Ascending aorta (tissue), 2 donors: ENCODE measurements at regions not wholly inside any gene's neighbourhood (a gene's known extent, or its start where the extent isn't known, plus 50 kb on each side); places are given as distances from the start of the nearest gene placed in this dataset.

ENCODE experiments used
- DNase-seq, 2 donors: peaks; one replicate each; pipeline ENCODE4 v3.0.0-alpha.2; 2019; ENCODE audit warnings: low spot score in 2 of 2
- H3K27ac ChIP-seq, 2 donors: fragments of 200-600 bp; sonication (generic); one replicate each; pipeline ENCODE4 v1.5.1; 2016 to 2017; ENCODE audit warnings: mild to moderate bottlenecking in 1 of 2
- H3K27me3 ChIP-seq: fragments of 200-600 bp; sonication (generic); one replicate; pipeline ENCODE4 v1.5.1; 2017
- H3K36me3 ChIP-seq, 2 donors: fragments of 200-600 bp; sonication (generic); one replicate each; pipeline ENCODE4 v1.5.1; 2016
- H3K4me1 ChIP-seq, 2 donors: fragments of 200-600 bp; sonication (generic); one replicate each; pipeline ENCODE4 v1.5.1; 2016 to 2017; ENCODE audit warnings: mild to moderate bottlenecking in 1 of 2
- H3K4me3 ChIP-seq, 2 donors: fragments of 200-600 bp; sonication (generic); one replicate each; pipeline ENCODE4 v1.5.1; 2016 to 2017; ENCODE audit warnings: mild to moderate bottlenecking in 1 of 2
- H3K9me3 ChIP-seq, 2 donors: fragments of 200-600 bp; sonication (generic); one replicate each; pipeline ENCODE4 v1.5.1; 2016
- intact Hi-C: fragments of 100-400 bp; cut with DNase I; formaldehyde crosslinking; loops from one replicate; pipeline ENCODE4 v1.15.1; 2023
- TF ChIP-seq, protein P1 (sequence below), 3 experiments: fragments of 200-600 bp in 2 of 3; fragments of 450-650 bp in 1 of 3; sonication (generic) in 2 of 3; IDR thresholded peaks; one replicate each; pipeline ENCODE4 v1.5.1; 2016 to 2019; ENCODE audit warnings: antibody characterized with exemption in 3 of 3, mild to moderate bottlenecking in 1 of 3, moderate library complexity in 1 of 3

DNA sequence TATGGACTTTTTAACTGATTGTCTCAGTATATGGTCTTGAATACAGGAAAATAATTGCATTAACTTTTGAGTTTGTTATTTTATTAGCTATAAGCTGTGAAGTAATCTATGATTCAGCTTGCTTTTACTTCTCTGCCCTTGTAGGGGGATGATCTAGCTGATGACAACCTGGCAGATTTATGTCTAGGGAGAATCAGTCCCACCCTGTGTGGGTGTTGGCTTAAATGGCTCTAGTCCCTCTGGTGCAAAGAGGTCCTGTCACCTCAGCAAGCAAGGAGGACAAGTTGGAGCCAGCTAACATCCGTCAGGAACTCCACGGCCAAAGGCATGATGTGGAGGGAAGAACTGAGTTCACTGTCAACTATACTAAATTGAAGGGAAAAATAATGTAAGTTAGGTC is 495.3 kb downstream of the BMP2 start:
- intact Hi-C loops: no loop called here
- Histone ChIP-seq H3K27ac (no peak overlapping the region), H3K4me1 (no peaks in the 10 kb centered on the region), H3K27me3 (no peaks in the 10 kb centered on the region), H3K9me3 (no peaks in the 10 kb centered on the region), H3K4me3 (no peak overlapping the region), H3K36me3 (no peaks in the 10 kb centered on the region)
- no peak for DNase-seq
- TF ChIP-seq, protein P1, sequence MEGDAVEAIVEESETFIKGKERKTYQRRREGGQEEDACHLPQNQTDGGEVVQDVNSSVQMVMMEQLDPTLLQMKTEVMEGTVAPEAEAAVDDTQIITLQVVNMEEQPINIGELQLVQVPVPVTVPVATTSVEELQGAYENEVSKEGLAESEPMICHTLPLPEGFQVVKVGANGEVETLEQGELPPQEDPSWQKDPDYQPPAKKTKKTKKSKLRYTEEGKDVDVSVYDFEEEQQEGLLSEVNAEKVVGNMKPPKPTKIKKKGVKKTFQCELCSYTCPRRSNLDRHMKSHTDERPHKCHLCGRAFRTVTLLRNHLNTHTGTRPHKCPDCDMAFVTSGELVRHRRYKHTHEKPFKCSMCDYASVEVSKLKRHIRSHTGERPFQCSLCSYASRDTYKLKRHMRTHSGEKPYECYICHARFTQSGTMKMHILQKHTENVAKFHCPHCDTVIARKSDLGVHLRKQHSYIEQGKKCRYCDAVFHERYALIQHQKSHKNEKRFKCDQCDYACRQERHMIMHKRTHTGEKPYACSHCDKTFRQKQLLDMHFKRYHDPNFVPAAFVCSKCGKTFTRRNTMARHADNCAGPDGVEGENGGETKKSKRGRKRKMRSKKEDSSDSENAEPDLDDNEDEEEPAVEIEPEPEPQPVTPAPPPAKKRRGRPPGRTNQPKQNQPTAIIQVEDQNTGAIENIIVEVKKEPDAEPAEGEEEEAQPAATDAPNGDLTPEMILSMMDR (IDR thresholded peaks at IDR 0.05): no peak

DNA sequence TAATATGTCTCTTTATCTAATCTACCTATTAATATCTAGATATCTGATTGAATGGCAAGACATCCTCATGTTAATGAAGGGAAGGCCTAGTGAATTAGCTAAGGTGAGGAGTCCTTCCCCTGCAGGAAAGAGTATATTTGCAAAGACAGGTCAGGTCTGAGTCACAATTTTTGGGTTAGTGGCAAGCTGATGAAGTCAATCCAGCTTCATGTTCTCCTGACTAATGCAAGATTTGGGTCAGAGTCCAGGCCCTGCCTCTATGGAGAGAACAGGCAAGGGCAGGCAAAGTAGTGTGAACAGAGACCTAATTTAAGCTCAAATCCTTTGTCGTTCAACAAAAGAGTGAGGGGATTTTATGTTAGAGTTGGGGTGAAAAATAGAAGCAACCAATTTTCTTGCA is 496.7 kb downstream of the BMP2 start:
- TF ChIP-seq, protein P1 (IDR thresholded peaks at IDR 0.05): no peak
- H3K27me3 ChIP-seq: no peaks in the 10 kb centered on the region
- no peaks in the 10 kb centered on the region for H3K4me1 ChIP-seq
- H3K36me3 ChIP-seq: no peaks in the 10 kb centered on the region
- intact Hi-C loops: no loop called here
- no peak overlapping the region for H3K27ac ChIP-seq
- H3K4me3 ChIP-seq: no peak overlapping the region
- no peak for DNase-seq
- H3K9me3 ChIP-seq: no peaks in the 10 kb centered on the region

DNA sequence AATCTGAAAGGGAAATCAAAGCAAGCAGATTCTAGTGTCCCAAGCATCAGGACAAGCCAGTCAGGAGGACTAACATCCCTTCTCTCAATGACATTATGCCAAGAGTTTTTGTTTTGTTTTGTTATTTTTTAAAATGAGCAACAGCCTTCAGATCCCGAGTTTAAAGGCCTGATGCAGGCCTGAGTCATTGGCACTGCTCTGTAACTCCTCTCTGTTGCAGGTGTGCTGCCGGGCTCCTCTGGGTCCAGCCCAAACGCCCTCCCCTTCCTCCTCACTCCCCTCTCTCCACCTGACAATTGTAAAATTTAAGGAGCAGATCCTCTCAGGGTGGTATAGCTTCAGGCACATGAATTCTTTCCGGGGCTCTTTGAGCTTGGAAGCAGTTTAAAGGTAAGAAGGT is 502.0 kb downstream of the BMP2 start:
- intact Hi-C loops: no loop called here
- no peak overlapping the region for H3K27ac ChIP-seq
- no peaks in the 10 kb centered on the region for H3K9me3 ChIP-seq
- no peaks in the 10 kb centered on the region for H3K36me3 ChIP-seq
- TF ChIP-seq, protein P1 (IDR thresholded peaks at IDR 0.05): no peak
- no peaks in the 10 kb centered on the region for H3K4me1 ChIP-seq
- DNase-seq: no peak
- H3K27me3 ChIP-seq: no peaks in the 10 kb centered on the region
- no peak overlapping the region for H3K4me3 ChIP-seq

DNA sequence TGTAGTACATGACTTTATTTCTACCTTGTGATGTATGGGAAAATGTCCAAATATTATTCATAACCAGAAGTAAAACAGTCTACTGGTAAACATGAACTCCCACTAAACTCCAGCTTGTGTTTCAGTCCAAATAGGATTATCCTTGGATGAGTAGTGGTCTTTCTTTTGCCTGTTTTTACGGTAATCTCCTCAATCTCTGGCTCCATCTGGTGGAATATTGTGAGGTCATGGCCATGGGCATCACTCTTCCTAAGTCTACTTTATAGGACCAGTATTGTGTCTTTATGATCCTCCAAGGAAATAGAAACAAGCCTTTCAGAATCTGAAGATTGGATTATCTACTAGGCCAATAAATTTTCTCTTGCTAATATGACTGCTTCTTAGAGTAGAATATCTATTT is 505.0 kb downstream of the BMP2 start:
- TF ChIP-seq, protein P1 (IDR thresholded peaks at IDR 0.05): no peak
- no peaks in the 10 kb centered on the region for H3K4me1 ChIP-seq
- H3K36me3 ChIP-seq: no peaks in the 10 kb centered on the region
- no peak overlapping the region for H3K27ac ChIP-seq
- DNase-seq: no peak
- intact Hi-C loops: no loop called here
- no peaks in the 10 kb centered on the region for H3K27me3 ChIP-seq
- no peaks in the 10 kb centered on the region for H3K9me3 ChIP-seq
- no peak overlapping the region for H3K4me3 ChIP-seq

DNA sequence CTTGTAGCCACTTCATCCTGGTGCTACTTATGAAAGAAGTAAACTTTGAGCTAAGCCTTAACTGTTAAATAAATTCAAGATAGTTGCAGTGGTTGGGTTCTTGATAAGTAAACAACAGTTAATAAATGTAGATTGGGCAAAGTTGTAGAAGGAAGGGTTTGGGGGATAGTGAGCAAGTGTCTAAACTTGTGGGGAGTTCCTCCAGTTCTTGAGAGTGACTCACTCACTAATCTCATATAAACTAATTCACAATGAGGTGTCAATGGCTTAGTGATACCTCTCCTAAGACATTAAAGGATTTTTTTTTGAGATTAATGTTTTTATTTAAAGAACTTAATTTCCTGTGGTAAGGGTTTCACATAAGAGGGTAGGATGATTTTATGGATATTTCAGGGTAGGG is 507.4 kb downstream of the BMP2 start:
- no peaks in the 10 kb centered on the region for H3K4me1 ChIP-seq
- no peak overlapping the region for H3K27ac ChIP-seq
- no peaks in the 10 kb centered on the region for H3K27me3 ChIP-seq
- no peaks in the 10 kb centered on the region for H3K9me3 ChIP-seq
- intact Hi-C loops: no loop called here
- TF ChIP-seq, protein P1 (IDR thresholded peaks at IDR 0.05): no peak
- DNase-seq: no peak
- no peak overlapping the region for H3K4me3 ChIP-seq
- no peaks in the 10 kb centered on the region for H3K36me3 ChIP-seq

DNA sequence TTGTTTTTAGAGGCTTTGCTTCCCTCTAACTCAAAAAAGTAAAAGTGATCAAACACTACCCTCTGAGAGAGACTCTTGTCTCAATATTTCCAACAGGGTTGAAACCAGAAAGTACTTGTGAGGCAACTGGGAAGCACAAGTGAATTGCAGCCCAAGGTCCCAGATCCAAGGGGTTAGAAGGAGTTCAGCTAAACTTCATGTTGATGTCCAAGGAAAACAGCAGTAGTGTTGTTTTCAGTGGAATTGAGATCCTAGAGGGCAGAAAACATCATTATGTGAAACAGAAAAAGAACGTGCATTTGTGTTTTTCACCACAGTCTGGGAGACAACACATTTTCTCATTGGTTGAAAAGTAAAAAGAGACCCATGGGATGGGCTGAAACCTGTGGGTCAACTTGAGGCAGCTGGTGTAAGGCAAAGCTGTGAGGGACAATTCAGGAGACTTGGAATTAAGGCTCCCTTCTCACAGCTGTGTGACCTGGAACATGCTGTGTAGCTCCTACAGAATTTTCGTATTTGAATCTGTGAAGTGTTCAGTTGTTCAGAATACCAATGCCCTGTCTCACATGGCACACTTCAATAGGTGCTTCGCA is 508.3 kb downstream of the BMP2 start:
- H3K4me1 ChIP-seq: no peaks in the 10 kb centered on the region
- TF ChIP-seq, protein P1 (IDR thresholded peaks at IDR 0.05): no peak
- H3K4me3 ChIP-seq: no peak overlapping the region
- no peaks in the 10 kb centered on the region for H3K9me3 ChIP-seq
- no peak for DNase-seq
- H3K36me3 ChIP-seq: no peaks in the 10 kb centered on the region
- intact Hi-C loops: no loop called here
- no peak overlapping the region for H3K27ac ChIP-seq
- no peaks in the 10 kb centered on the region for H3K27me3 ChIP-seq
